ENCODE measurements at regions not wholly inside any gene's neighbourhood (a gene's known extent, or its start where the extent isn't known, plus 50 kb on each side); places are given as distances from the start of the nearest gene placed in this dataset.

GRCh38 chr18:34550902-34551301 is 159.2 kb upstream of the DTNA start:
- H3K9me3 ChIP-seq, result no peaks in the 10 kb centered on the region
- no peaks in the 10 kb centered on the region for H3K27me3 ChIP-seq
- H3K4me1 ChIP-seq, result no peaks in the 10 kb centered on the region
- no peak for TF ChIP-seq CTCF (IDR thresholded peaks at IDR 0.05; ENCODE audit: low read depth, low read length)
- DNase-seq, result no peak
- H3K36me3 ChIP-seq, result no peaks in the 10 kb centered on the region
- H3K4me3 ChIP-seq (ENCODE audit: low read depth, low read length), result no peak overlapping the region

- Histone ChIP-seq H3K27me3 (no peaks in the 10 kb centered on the region), H3K36me3 (no peaks in the 10 kb centered on the region), H3K4me1 (no peaks in the 10 kb centered on the region), H3K4me3 (ENCODE audit: low read depth, low read length) (no peak overlapping the region), H3K9me3 (no peaks in the 10 kb centered on the region)
- no peak for DNase-seq
- TF ChIP-seq CTCF (IDR thresholded peaks at IDR 0.05; ENCODE audit: low read depth, low read length), result no peak
Observed at GRCh38 chr18:34551824-34552223, 158.3 kb upstream of the DTNA start.

GRCh38 chr18:34562252-34562870 is 147.7 kb upstream of the DTNA start:
- TF ChIP-seq CTCF (IDR thresholded peaks at IDR 0.05; ENCODE audit: low read depth, low read length), result no peak
- no peak overlapping the region for H3K4me3 ChIP-seq (ENCODE audit: low read depth, low read length)
- H3K4me1 ChIP-seq, result no peaks in the 10 kb centered on the region
- H3K36me3 ChIP-seq, result no peaks in the 10 kb centered on the region
- no peaks in the 10 kb centered on the region for H3K27me3 ChIP-seq
- no peaks in the 10 kb centered on the region for H3K9me3 ChIP-seq
- no peak for DNase-seq

GRCh38 chr18:34567857-34568256 is 142.2 kb upstream of the DTNA start:
- Histone ChIP-seq H3K9me3 (no peaks in the 10 kb centered on the region), H3K4me1 (no peaks in the 10 kb centered on the region), H3K4me3 (ENCODE audit: low read depth, low read length) (no peak overlapping the region), H3K27me3 (no peaks in the 10 kb centered on the region), H3K36me3 (no peaks in the 10 kb centered on the region)
- no peak for DNase-seq
- TF ChIP-seq CTCF (IDR thresholded peaks at IDR 0.05; ENCODE audit: low read depth, low read length), result no peak

GRCh38 chr18:34576622-34577021 is 133.5 kb upstream of the DTNA start:
- Histone ChIP-seq H3K27me3 (no peaks in the 10 kb centered on the region), H3K4me3 (ENCODE audit: low read depth, low read length) (no peak overlapping the region), H3K36me3 (no peaks in the 10 kb centered on the region), H3K4me1 (no peaks in the 10 kb centered on the region), H3K9me3 (no peaks in the 10 kb centered on the region)
- TF ChIP-seq CTCF (IDR thresholded peaks at IDR 0.05; ENCODE audit: low read depth, low read length), result peak; percentile 31
- DNase-seq, result no peak

- Histone ChIP-seq H3K36me3 (no peaks in the 10 kb centered on the region), H3K27me3 (no peaks in the 10 kb centered on the region), H3K9me3 (no peaks in the 10 kb centered on the region), H3K4me3 (ENCODE audit: low read depth, low read length) (no peak overlapping the region), H3K4me1 (no peaks in the 10 kb centered on the region)
- DNase-seq, result no peak
- TF ChIP-seq CTCF (IDR thresholded peaks at IDR 0.05; ENCODE audit: low read depth, low read length), result no peak
Observed at GRCh38 chr18:34583895-34584294, 126.2 kb upstream of the DTNA start.

All from BE2C (cell line).